RPMI8226 (cell line): ENCODE measurements at regions not wholly inside any gene's neighbourhood (a gene's known extent, or its start where the extent isn't known, plus 50 kb on each side); places are given as distances from the start of the nearest gene placed in this dataset.

ENCODE experiments used
- DNase-seq: peaks from one replicate; pipeline ENCODE4 v3.0.0-alpha.2; 2015

GRCh38 chr10:43888586-43888985 is 239.9 kb upstream of the ZNF32 start:
- DNase-seq = no peak

- DNase-seq = no peak
Observed at GRCh38 chr10:43885842-43886241, 237.2 kb upstream of the ZNF32 start.

GRCh38 chr10:43885252-43885651 is 236.6 kb upstream of the ZNF32 start:
- no peak for DNase-seq

- no peak for DNase-seq
Observed at GRCh38 chr10:43884501-43885105, 235.9 kb upstream of the ZNF32 start.

- no peak for DNase-seq
Observed at GRCh38 chr10:43882711-43883110, 234.0 kb upstream of the ZNF32 start.

- DNase-seq = no peak
Observed at GRCh38 chr10:43881657-43882056, 233.0 kb upstream of the ZNF32 start.

GRCh38 chr10:43880160-43880559 is 231.5 kb upstream of the ZNF32 start:
- no peak for DNase-seq

- DNase-seq = no peak
Observed at GRCh38 chr10:43879742-43880141, 231.1 kb upstream of the ZNF32 start.

GRCh38 chr10:43879162-43879561 is 230.5 kb upstream of the ZNF32 start:
- no peak for DNase-seq

GRCh38 chr10:43878386-43878785 is 229.7 kb upstream of the ZNF32 start:
- DNase-seq = no peak

GRCh38 chr10:43876976-43877375 is 228.3 kb upstream of the ZNF32 start:
- no peak for DNase-seq

GRCh38 chr10:43874984-43875383 is 226.3 kb upstream of the ZNF32 start:
- no peak for DNase-seq

- no peak for DNase-seq
Observed at GRCh38 chr10:43873717-43874116, 225.0 kb upstream of the ZNF32 start.

- no peak for DNase-seq
Observed at GRCh38 chr10:43872644-43873043, 224.0 kb upstream of the ZNF32 start.

GRCh38 chr10:43871545-43871944 is 222.9 kb upstream of the ZNF32 start:
- DNase-seq = no peak

GRCh38 chr10:43870968-43871439 is 222.3 kb upstream of the ZNF32 start:
- DNase-seq = no peak

- DNase-seq = no peak
Observed at GRCh38 chr10:43869669-43870322, 221.1 kb upstream of the ZNF32 start.

- no peak for DNase-seq
Observed at GRCh38 chr10:43868952-43869351, 220.3 kb upstream of the ZNF32 start.

- DNase-seq = no peak
Observed at GRCh38 chr10:43867667-43868565, 219.2 kb upstream of the ZNF32 start.

- no peak for DNase-seq
Observed at GRCh38 chr10:43867113-43867512, 218.4 kb upstream of the ZNF32 start.

GRCh38 chr10:43866712-43867111 is 218.0 kb upstream of the ZNF32 start:
- no peak for DNase-seq

- no peak for DNase-seq
Observed at GRCh38 chr10:43865265-43866135, 216.8 kb upstream of the ZNF32 start.

- no peak for DNase-seq
Observed at GRCh38 chr10:43864656-43865055, 216.0 kb upstream of the ZNF32 start.
